ENCODE measurements at regions not wholly inside any gene's neighbourhood (a gene's known extent, or its start where the extent isn't known, plus 50 kb on each side); places are given as distances from the start of the nearest gene placed in this dataset.
"Not testable (repeated sequence)": the region's sequence is repeated elsewhere in the genome, so short reads cannot be mapped to it uniquely, and the experiment has no call there.

GRCh38 chr3:124336067-124336656 is 344.2 kb upstream of the ROPN1 start:
- Histone ChIP-seq H3K9me3 (ENCODE audit: control insufficient read depth, low read length) (no peaks in the 10 kb centered on the region), H3K4me3 (ENCODE audit: extremely low read depth, insufficient read depth, low read length, poor library complexity, severe bottlenecking) (no peak overlapping the region), H3K4me1 (ENCODE audit: control insufficient read depth, insufficient read depth, low read length, poor library complexity, severe bottlenecking) (no peaks in the 10 kb centered on the region), H3K36me3 (ENCODE audit: control insufficient read depth, insufficient read depth, low read length) (peaks cover 14% of the 10 kb centered on the region), H3K27ac (ENCODE audit: low read depth, low read length, severe bottlenecking) (no peak overlapping the region)
- WGBS, 2 experiments (ENCODE audit: insufficient coverage in 2 of 2) = 95 to 100% methylated on average over 3 of the region's 4 CpGs

- 73 to 100% methylated on average over 1 to 2 of the region's 2 CpGs for WGBS, 2 experiments (ENCODE audit: insufficient coverage in 2 of 2)
- Histone ChIP-seq H3K27ac (ENCODE audit: low read depth, low read length, severe bottlenecking) (no peak overlapping the region), H3K36me3 (ENCODE audit: control insufficient read depth, insufficient read depth, low read length) (peaks cover 4% of the 10 kb centered on the region), H3K4me1 (ENCODE audit: control insufficient read depth, insufficient read depth, low read length, poor library complexity, severe bottlenecking) (no peaks in the 10 kb centered on the region), H3K4me3 (ENCODE audit: extremely low read depth, insufficient read depth, low read length, poor library complexity, severe bottlenecking) (no peak overlapping the region), H3K9me3 (ENCODE audit: control insufficient read depth, low read length) (no peaks in the 10 kb centered on the region)
These were observed 353.9 kb upstream of the ROPN1 start for GRCh38 chr3:124345845-124346244.

GRCh38 chr3:124346487-124346886 is 354.6 kb upstream of the ROPN1 start:
- Histone ChIP-seq H3K36me3 (ENCODE audit: control insufficient read depth, insufficient read depth, low read length) (peaks cover 4% of the 10 kb centered on the region), H3K27ac (ENCODE audit: low read depth, low read length, severe bottlenecking) (no peak overlapping the region), H3K4me3 (ENCODE audit: extremely low read depth, insufficient read depth, low read length, poor library complexity, severe bottlenecking) (no peak overlapping the region), H3K4me1 (ENCODE audit: control insufficient read depth, insufficient read depth, low read length, poor library complexity, severe bottlenecking) (no peaks in the 10 kb centered on the region), H3K9me3 (ENCODE audit: control insufficient read depth, low read length) (no peaks in the 10 kb centered on the region)
- 96 to 100% methylated on average over 2 to 4 of the region's 4 CpGs for WGBS, 2 experiments (ENCODE audit: insufficient coverage in 2 of 2)

DNA sequence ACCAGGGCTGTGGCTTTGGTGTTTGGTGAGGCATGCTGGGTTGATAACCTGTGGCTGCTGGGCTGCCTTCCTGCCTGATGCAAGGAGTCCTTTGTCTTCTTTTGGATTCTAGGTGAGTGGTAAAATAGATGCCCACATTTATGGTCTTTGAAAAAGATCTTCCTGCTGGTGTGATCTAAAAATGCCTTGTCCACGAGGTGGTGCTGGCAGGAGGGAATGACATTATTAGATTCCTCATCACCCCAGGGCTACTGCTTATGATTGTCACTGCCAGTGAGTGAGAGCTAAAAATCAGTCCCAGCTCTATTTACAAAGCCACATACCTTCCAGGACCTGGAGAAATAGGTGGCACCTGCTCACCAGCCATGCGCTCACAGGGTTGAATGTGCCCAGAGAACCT is 355.5 kb upstream of the ROPN1 start:
- peaks cover 4% of the 10 kb centered on the region for H3K36me3 ChIP-seq (ENCODE audit: control insufficient read depth, insufficient read depth, low read length)
- no peak overlapping the region for H3K27ac ChIP-seq (ENCODE audit: low read depth, low read length, severe bottlenecking)
- H3K4me3 ChIP-seq (ENCODE audit: extremely low read depth, insufficient read depth, low read length, poor library complexity, severe bottlenecking) = no peak overlapping the region
- 100% methylated on average over 1 of the region's 2 CpGs; no CpG with 5 or more reads in 1 of the 2 experiments for WGBS, 2 experiments (ENCODE audit: insufficient coverage in 2 of 2)
- no peaks in the 10 kb centered on the region for H3K9me3 ChIP-seq (ENCODE audit: control insufficient read depth, low read length)
- no peaks in the 10 kb centered on the region for H3K4me1 ChIP-seq (ENCODE audit: control insufficient read depth, insufficient read depth, low read length, poor library complexity, severe bottlenecking)

- H3K4me1 ChIP-seq (ENCODE audit: control insufficient read depth, insufficient read depth, low read length, poor library complexity, severe bottlenecking); H3K4me3 ChIP-seq (ENCODE audit: extremely low read depth, insufficient read depth, low read length, poor library complexity, severe bottlenecking): not testable (repeated sequence)
- 95 to 100% methylated on average over 1 to 2 of the region's 5 CpGs for WGBS, 2 experiments (ENCODE audit: insufficient coverage in 2 of 2)
These were observed 356.6 kb upstream of the ROPN1 start for GRCh38 chr3:124348555-124348954.

DNA sequence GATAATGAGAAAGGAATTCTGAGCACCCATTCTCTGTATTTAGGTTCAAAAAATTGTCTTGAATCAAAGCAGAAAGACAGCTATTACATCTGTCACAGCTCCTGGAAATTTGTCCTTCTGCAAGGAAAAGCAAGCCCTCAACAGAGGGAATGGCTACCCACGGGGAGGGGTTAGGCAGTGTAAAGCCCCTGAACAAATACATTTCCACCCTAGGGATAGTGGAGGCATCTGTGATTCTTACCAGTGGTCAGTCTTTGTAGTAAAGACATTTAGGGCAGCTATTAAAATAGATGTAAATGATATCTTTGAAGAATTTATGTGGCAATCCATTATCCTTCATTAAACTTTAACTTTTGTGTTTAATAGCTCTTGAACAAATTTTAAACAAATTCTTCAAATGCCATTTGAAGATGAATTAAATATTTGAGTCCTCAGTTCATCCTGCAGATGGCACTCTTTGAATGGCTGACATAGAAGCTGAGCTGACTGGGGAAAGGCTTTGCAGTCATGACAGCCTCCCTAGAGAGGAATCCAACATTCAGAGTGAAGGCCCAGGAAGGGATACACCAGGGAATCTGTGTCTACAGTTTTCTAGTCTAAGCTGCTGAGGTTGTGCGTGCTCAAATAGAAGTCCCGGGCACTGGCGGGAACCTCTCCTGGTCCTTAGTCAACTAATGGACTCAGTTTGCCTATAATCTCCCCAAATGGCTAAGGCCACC is 359.7 kb upstream of the ROPN1 start:
- H3K36me3 ChIP-seq (ENCODE audit: control insufficient read depth, insufficient read depth, low read length) = peaks cover 4% of the 10 kb centered on the region
- WGBS, 2 experiments (ENCODE audit: insufficient coverage in 2 of 2) = 48 to 58% methylated on average over 2 to 3 of the region's 4 CpGs
- H3K9me3 ChIP-seq (ENCODE audit: control insufficient read depth, low read length) = no peaks in the 10 kb centered on the region
- no peaks in the 10 kb centered on the region for H3K4me1 ChIP-seq (ENCODE audit: control insufficient read depth, insufficient read depth, low read length, poor library complexity, severe bottlenecking)
- no peak overlapping the region for H3K4me3 ChIP-seq (ENCODE audit: extremely low read depth, insufficient read depth, low read length, poor library complexity, severe bottlenecking)
- no peak overlapping the region for H3K27ac ChIP-seq (ENCODE audit: low read depth, low read length, severe bottlenecking)

More at GRCh38 chr3:124348555-124348954, 356.6 kb upstream of the ROPN1 start:
- H3K36me3 ChIP-seq (ENCODE audit: control insufficient read depth, insufficient read depth, low read length); H3K27ac ChIP-seq (ENCODE audit: low read depth, low read length, severe bottlenecking); H3K9me3 ChIP-seq (ENCODE audit: control insufficient read depth, low read length): not testable (repeated sequence)

DNA sequence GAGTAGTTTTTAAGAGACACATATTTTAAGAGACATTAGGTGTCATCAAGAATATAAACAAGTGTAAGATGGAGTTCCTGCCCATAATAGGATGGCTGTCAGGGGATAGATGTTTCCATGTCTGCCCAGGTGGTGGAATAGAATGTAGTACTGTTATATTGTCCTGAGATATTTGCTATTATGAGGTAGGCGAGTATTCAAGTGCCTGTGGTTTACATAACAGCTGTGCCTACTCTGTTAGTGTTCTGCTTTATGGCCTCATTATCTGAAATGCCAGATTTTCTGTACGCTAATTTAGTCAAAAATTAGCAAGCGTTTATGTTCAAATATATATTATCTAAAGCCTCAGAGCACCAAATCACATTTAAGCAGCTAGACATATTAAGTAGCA is 360.2 kb upstream of the ROPN1 start:
- WGBS, 2 experiments (ENCODE audit: insufficient coverage in 2 of 2) = 75 to 90% methylated on average over 1 of the region's 3 CpGs

DNA sequence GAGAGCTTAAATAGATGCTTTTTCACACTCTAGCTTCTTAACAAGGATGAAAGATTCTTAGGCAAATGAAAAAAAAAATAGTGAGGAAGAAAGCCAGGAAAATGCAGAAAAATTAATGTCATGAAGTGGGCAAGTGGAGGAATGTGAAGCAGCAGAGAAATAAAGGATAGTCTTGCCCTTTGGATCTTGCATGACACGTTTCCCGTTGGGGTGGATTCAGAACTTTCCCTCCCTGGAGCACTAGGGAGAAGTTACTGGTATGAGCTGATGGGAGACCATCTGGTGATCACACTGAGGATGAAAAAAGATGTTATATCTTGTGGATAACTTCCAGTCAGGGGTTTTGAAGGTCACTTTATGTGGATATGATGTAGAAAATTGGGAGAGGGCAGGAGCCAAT is 361.8 kb upstream of the ROPN1 start:
- Histone ChIP-seq H3K4me1 (ENCODE audit: control insufficient read depth, insufficient read depth, low read length, poor library complexity, severe bottlenecking) (no peaks in the 10 kb centered on the region), H3K9me3 (ENCODE audit: control insufficient read depth, low read length) (no peaks in the 10 kb centered on the region), H3K36me3 (ENCODE audit: control insufficient read depth, insufficient read depth, low read length) (no peaks in the 10 kb centered on the region), H3K27ac (ENCODE audit: low read depth, low read length, severe bottlenecking) (no peak overlapping the region), H3K4me3 (ENCODE audit: extremely low read depth, insufficient read depth, low read length, poor library complexity, severe bottlenecking) (no peak overlapping the region)
- WGBS, 2 experiments (ENCODE audit: insufficient coverage in 2 of 2) = 83 to 92% methylated on average over 2 of the region's 2 CpGs

More for the DNA sequence above, 360.2 kb upstream of the ROPN1 start:
- no peaks in the 10 kb centered on the region for H3K4me1 ChIP-seq (ENCODE audit: control insufficient read depth, insufficient read depth, low read length, poor library complexity, severe bottlenecking)
- H3K4me3 ChIP-seq (ENCODE audit: extremely low read depth, insufficient read depth, low read length, poor library complexity, severe bottlenecking) = no peak overlapping the region
- no peak overlapping the region for H3K27ac ChIP-seq (ENCODE audit: low read depth, low read length, severe bottlenecking)
- H3K9me3 ChIP-seq (ENCODE audit: control insufficient read depth, low read length) = no peaks in the 10 kb centered on the region
- H3K36me3 ChIP-seq (ENCODE audit: control insufficient read depth, insufficient read depth, low read length) = peaks cover 4% of the 10 kb centered on the region

- WGBS, 2 experiments (ENCODE audit: insufficient coverage in 2 of 2) = 83 to 93% methylated on average over 2 of the region's 2 CpGs
- no peaks in the 10 kb centered on the region for H3K36me3 ChIP-seq (ENCODE audit: control insufficient read depth, insufficient read depth, low read length)
- H3K27ac ChIP-seq (ENCODE audit: low read depth, low read length, severe bottlenecking) = no peak overlapping the region
- H3K9me3 ChIP-seq (ENCODE audit: control insufficient read depth, low read length) = no peaks in the 10 kb centered on the region
- no peaks in the 10 kb centered on the region for H3K4me1 ChIP-seq (ENCODE audit: control insufficient read depth, insufficient read depth, low read length, poor library complexity, severe bottlenecking)
- no peak overlapping the region for H3K4me3 ChIP-seq (ENCODE audit: extremely low read depth, insufficient read depth, low read length, poor library complexity, severe bottlenecking)
These were observed 362.2 kb upstream of the ROPN1 start for GRCh38 chr3:124354150-124354549.

DNA sequence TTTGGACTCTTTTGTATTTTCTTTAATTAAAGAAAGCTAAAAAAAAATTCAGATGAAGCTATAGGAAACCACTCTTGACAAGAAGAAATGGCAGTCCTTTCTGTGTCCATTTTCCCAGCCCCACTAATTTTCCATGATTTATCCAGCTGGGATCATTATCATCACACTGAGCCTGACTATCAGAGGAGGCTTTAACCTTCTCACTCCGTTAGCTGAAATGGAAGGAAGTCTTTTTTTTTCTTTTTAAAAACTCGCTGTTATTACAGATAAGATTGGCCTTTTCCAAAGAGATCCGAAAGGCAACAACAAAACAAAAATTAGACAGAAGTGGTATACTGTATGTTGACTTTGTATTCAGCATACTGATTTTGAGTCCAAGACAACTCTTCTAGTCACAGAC is 366.2 kb upstream of the ROPN1 start:
- H3K36me3 ChIP-seq (ENCODE audit: control insufficient read depth, insufficient read depth, low read length) = no peaks in the 10 kb centered on the region
- H3K9me3 ChIP-seq (ENCODE audit: control insufficient read depth, low read length) = no peaks in the 10 kb centered on the region
- H3K4me1 ChIP-seq (ENCODE audit: control insufficient read depth, insufficient read depth, low read length, poor library complexity, severe bottlenecking) = peaks cover 6% of the 10 kb centered on the region
- H3K27ac ChIP-seq (ENCODE audit: low read depth, low read length, severe bottlenecking) = no peak overlapping the region
- H3K4me3 ChIP-seq (ENCODE audit: extremely low read depth, insufficient read depth, low read length, poor library complexity, severe bottlenecking) = no peak overlapping the region
- 100% methylated on average over 1 of the region's 3 CpGs; no CpG with 5 or more reads in 1 of the 2 experiments for WGBS, 2 experiments (ENCODE audit: insufficient coverage in 2 of 2)

- 92 to 100% methylated on average over 3 of the region's 3 CpGs for WGBS, 2 experiments (ENCODE audit: insufficient coverage in 2 of 2)
- Histone ChIP-seq H3K36me3 (ENCODE audit: control insufficient read depth, insufficient read depth, low read length) (no peaks in the 10 kb centered on the region), H3K27ac (ENCODE audit: low read depth, low read length, severe bottlenecking) (no peak overlapping the region), H3K4me3 (ENCODE audit: extremely low read depth, insufficient read depth, low read length, poor library complexity, severe bottlenecking) (no peak overlapping the region), H3K9me3 (ENCODE audit: control insufficient read depth, low read length) (no peaks in the 10 kb centered on the region), H3K4me1 (ENCODE audit: control insufficient read depth, insufficient read depth, low read length, poor library complexity, severe bottlenecking) (peaks cover 6% of the 10 kb centered on the region)
These were observed 368.2 kb upstream of the ROPN1 start for GRCh38 chr3:124360155-124360554.

Data from mesodermal cell (in vitro differentiated cells).